ENCODE measurements at regions not wholly inside any gene's neighbourhood (a gene's known extent, or its start where the extent isn't known, plus 50 kb on each side); places are given as distances from the start of the nearest gene placed in this dataset.
"Not testable (repeated sequence)": the region's sequence is repeated elsewhere in the genome, so short reads cannot be mapped to it uniquely, and the experiment has no call there.

DNA sequence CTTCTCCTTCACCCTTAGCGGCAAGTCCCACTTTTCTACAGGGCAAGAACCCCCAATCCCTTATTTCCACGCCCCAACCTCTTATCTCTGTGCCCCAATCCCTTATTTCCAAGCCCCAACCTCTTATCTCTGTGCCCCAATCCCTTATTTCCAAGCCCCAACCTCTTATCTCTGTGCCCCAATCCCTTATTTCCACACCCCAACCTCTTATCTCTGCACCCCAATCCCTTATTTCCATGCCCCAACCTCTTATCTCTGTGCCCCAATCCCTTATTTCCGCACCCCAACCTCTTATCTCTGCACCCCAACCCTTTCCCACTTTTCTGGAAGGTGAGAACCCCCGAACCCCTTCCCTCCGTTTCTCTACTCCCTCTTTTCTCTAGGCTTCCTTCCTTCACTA, 116.1 kb upstream of the GJE1 start:
- not testable (repeated sequence) for DNase-seq

DNA sequence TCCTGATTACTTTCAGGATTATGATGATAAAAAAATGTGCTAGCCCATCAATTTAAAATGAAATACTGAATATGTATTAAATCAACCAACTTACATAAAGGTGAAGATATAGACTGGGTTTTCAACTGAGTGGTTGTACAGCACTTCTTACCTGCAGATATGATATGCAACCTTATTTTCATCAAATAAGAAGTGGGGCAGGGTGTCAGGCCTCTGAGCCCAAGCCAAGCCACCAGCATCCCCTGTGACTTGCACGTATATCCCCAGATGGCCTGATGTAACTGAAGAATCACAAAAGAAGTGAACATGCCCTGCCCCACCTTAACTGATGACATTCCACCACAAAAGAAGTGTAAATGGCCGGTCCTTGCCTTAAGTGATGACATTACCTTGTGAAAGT, 117.3 kb upstream of the GJE1 start:
- not testable (repeated sequence) for DNase-seq

DNA sequence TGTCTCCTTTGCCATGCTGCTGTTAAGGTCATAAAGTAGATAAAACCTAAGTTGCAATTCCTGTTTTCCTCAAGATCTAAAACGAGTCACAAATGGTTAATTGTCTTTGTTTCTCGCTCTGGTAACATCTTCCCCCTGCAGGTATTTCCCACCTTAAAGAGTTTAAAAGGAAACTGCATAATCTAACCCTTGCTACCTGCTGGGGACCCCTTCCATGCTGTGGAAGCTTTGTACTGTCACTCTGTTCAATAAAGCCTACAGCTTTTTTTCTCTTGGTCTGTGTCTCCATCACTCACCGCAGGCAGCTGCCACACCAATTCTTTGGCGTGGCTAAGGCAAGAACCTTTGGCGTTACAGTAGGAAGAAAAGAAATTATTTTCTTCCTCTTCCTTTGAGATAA, 117.7 kb upstream of the GJE1 start:
- no peak for DNase-seq

DNA sequence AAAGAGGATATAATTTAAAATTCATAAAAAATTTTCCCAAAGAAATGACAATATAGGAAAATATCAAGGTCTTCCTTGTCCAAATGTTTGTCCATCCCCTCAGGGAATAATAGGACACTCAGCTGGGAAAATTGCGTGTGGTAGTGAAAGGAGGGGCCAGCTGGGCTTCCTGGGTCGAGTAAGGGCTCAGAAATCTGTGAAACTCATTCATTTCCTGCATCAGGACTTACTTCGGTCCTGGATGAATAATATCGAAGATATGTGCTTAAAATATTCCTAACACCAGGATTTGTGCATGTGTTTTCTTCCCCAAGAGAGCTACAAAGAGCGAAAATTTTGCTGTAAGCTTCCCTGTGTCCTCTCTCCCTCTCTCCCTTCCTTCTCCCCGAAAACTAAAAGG, 118.2 kb upstream of the GJE1 start:
- DNase-seq = no peak

DNA sequence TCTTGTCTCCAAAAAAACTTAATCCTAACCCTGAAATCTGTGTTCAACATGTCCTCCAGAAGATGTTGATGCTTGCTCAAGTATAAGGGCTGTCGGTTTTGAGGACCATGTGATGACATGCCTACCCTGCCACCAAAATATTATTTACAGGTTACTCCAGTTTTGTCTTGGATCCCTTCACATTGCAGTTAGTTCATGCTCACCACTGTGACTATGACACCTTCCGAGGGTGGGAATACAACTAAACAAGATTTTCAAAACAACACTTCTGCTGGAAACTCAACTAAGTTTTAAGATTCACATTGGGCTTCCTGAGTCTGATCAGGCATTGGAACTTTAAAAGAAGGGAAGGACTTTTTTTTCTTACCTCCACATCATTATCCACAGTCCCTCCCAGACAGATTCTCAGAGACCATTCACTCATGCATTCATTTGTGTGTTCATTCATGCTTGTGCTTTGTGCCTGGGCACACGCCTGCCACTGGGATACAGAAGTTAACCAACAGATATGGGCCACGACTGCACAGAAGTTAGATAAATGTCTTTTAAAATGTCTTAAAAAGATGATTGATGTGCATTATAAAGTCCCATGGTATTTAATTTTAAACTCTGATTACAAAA, 118.7 kb upstream of the GJE1 start:
- DNase-seq = no peak

DNA sequence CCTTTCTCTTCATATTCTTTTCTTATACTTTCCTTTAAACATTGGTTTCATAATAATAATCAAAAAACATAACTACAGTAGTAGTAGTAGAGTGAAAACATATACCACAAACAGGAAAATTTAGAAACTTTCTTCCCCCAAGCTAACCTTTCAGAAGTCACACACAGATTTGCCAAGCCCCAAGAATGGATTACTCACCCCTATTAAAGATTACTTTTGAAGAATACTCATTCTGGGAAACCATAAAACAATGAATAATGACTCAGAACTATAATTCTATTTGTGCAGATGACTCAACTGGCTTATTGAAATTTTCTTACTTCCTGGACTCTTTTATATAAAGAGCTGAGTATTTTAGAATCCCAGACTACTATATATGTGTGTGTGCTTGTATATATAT, 119.4 kb upstream of the GJE1 start:
- DNase-seq = no peak

DNA sequence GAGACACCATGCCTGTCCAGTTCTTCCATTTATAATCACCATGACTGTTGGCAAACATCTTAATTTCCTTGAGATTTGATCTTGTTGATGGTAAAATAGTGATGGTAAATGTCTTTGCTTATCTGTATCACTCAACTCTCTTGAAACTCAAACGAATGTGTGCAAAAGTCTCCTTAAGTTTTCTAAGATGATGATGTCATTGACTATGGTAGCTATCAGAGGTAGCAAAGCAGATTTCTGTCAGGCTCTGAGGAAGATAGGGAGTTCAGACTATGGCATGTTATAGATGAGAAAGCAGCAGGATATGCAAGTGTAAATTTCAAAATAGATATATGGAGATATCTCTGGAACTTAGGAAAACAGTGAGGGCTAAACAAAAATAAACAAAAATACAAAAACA, 121.0 kb upstream of the GJE1 start:
- DNase-seq = no peak

DNA sequence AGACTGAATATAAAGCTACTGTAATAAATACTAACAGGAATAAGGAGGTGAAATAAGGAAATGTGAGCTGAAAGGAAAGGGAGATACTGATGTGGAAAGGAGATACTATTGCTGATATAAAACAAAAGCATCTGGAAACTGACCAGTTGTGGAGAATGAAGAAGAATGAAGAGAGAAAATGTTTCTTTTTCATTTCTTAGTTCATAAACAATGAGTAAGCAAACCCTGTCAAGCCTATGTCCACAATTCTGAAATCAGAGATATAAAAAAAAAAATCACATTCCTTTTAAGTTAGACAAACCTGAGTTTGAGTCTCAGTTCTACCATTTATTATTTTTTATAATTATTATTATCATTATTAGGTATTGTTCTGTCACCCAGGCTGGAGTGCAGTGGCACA, 121.6 kb upstream of the GJE1 start:
- no peak for DNase-seq

DNA sequence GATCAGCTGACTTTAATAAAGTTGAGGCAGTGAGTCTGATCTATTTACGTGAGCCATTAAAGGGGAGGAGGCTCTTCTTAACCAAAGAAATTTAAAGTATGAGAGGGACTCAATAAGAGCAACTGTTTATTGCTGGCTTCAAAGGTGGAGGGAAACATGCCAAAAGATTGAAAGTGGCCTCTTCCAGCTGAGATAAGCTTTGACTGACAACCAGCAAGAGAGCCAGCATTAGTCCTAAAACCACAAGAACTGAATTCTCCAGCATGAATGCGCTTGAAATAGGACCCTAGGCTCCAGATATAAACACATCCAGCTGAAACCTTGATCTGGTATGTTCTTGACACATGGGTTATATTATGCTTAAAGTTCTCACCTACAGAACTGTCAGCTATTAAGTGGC, 123.1 kb upstream of the GJE1 start:
- no peak for DNase-seq

DNA sequence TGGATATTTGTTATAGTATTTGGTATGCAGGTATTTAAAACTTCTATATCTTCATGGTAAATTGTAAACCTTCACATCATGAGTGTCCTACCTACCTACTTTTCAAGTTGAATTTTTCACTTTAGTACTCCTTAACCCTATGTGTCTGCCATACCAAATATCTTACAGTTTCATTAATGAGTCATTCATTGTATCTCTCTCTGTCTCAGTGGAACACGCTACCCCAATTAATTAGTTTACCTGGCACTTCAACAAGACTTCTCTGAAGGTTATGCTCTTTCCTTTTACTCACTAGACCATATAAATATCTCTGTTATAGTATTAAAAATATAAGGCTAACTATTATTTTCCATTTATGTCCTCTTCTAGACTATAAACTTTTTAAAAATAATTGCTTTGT, 123.9 kb upstream of the GJE1 start:
- no peak for DNase-seq

DNA sequence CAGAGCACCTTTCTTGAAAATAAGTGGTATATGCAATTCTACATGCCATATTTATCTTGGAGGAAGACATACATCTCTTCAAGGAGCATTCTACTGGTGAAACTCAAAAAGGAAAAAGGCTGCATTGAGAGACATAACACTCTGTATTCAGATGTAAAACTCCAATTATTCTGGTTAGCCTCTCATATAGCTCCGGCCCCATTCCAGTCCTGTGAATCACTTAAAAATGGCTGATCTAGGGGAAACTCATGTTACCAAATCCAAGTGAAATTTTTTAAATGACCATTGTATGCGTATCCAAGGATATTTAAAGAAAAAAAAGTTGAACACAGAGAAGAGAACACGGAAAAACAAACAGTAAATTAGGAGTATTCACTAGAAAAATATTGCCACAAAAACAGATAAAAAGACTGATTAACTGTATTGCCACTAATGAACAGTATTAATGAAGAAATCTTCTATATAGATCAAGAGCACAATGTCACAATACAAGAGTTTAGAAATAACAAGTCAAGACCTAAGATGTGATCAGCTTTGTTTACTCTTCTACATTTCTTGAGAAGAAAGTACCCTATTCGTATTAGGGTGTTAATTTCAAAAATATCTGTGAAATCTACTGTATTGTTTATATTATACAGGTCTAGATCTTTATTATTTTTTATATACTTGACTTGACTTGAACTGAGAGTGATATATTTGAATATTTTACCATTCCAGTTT, 124.5 kb upstream of the GJE1 start:
- no peak for DNase-seq

DNA sequence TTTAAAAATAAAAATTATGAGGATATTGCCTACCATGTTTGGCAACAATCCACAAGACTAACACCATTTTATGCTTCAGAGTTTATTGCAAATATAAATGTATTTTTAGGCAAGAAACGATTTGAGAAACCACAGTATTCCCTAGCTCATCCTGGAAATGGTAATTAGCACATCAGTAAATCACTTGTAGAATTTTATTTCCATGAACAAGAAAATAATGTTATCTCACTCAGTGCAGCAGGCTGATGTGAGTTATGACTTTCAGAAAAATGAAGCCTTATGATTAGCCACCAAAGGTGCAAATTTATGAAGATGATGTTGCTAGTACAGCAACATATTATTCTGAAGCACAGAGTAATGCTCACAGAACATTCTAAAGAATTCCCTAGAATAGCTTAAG, 127.7 kb upstream of the GJE1 start:
- no peak for DNase-seq

DNA sequence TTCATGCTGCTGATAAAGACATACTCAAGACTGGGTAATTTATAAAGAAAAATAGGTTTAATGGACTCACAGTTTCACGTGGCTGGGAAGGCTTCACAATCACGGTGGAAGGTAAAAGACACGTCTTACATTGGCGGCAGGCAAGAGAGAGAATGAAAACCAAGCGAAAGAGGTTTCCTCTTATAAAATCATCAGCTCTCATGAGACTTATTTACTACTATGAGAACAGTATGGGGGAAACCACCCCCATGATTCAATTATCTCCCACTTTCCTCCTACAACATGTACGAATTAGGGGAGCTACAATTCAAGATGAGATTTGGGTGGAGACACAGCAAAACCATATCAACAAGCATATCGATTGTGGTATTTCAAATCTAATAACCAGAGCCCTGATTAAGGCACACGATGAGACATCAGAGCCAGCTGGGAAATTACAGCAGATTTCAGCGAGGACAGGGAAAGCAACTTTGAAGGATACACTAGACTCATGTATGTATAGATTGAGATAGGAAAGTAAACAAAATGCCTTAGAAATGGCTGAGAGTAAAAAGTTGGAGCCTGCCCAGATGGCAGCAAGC, 129.8 kb upstream of the GJE1 start:
- no peak for DNase-seq

DNA sequence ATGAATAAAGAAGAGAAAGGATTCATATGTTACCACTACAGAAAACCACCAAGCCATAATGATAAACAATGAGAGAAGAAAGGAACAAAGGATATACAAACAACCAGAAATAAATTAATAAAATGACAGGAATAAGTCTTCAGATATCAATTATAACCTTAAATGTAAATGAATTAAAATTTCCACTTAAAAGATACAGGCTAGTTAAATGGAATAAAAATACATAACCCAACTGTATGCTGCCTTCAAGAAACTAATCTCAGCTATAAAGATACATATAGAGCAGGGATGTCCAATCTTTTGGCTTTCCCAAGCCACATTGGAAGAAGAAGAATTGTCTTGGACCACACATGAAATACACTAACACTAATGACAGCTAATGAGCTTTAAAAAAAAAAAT, 135.9 kb upstream of the GJE1 start:
- DNase-seq = no peak

DNA sequence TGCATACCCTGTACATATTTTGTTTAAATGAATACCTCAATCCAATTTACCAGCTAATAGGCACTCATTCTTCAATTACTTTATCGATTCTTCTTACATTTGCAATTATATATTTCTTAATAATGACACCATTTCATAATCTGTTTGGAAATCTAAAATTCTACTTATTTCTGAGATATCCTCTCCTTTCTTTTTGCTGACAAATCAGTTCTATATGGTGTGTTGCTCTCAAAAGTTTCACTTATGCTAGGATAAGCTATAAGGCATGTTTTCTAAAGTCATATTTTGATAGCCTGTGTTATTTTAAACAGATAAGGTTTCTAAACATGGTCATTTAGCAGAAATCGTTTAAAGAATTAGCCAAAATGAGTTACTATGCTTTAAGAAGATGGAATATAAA, 140.6 kb upstream of the GJE1 start:
- no peak for DNase-seq

DNA sequence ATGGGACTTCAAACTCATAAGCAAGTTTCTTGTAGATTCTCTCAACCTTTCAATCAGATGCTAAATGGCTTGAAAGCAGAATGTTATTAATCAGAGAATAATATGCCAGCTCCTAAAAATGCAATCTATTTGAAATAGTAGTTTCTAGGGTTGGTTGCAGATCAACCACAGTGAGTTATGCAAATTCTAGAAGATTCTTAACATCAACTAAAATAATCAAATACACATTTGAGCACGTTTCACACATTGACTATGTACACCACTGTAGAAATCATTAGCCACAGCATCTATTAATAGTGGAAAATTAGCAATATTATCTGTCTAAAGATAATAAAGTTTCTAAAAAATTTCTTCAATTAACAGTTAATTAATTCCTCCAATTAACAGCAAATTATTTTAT, 141.9 kb upstream of the GJE1 start:
- DNase-seq = no peak

DNA sequence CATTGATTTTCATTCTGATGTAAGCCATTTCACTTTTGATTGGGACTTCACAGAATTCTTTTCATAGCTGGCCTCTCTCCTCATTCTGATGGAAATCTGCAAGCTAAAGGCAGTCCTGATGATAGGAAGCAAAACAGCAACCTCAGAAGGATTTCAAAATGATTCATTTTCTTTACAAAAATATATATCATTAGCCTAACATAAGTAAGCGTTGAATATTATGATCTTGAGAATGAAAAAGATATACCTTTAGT, 143.1 kb upstream of the GJE1 start:
- no peak for DNase-seq

DNA sequence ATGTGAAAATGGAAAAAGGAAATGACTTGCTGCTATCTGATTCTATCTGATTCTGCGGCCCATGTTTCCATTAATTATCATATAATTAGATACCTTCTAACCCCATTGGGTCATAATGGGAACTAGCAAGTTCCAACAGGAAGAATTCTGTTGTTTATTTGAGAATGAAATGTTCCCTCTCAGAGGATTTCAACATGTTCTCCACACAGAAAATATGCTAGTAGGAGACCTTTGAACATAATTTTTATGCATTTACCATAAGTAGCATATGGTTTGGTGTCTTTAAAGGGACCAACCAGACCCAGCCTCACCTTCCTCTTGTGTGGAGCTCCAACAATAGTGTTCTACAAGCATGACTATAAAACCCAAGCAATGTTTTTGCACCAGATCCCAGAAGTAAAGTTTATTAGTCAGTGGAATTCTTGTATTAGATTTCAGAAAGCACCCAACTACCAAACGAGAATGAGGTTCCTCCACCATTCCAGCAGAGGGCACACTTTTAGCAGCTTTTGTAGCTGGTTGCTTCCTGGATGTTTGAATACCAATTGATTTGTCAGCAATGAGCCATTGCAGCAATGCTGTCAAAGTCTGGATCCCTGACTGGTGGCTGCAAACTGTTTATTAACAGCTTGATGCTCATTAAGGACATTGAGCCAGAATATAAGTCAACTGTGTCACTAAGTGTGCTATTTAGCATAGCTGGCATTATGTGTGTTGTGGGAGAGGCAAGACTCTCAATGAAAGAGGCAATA, 143.6 kb upstream of the GJE1 start:
- peak; percentile 7 for DNase-seq

DNA sequence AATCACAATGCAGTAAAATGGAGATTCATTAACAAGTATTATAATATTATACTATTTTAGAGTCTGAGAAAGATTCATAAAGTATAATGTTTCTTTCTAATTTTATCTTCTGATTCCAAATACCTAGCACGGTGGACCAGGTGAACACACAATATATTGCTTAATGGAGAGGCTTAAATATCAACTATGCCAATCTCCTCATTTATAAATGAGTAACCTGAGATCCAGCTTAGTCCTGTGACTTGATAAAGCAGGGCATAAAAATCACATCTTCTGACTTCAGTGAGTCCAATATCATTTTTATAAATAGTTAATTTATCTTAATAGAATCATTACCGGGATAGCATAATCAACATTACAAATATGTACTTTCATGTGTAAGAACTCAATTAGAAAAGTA, 144.4 kb upstream of the GJE1 start:
- no peak for DNase-seq

DNA sequence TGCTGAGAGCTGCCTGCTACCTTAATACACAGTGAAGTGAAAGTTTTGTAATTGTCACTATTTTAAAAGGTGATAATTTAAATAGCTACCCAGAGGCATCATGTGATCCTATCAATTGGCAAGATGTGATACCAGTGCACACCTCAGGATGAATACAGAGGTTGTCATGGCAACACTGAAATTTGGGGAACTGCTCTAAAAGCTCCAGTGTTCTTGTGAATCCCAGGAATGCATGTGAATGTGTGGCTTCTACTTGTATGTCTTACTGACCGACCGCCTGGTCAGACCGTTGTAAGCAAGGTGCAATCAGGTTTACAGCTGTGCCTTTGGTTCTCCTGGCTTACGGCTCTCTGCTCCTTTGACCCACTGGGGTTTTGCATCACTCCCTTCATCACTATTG, 146.3 kb upstream of the GJE1 start:
- no peak for DNase-seq

DNA sequence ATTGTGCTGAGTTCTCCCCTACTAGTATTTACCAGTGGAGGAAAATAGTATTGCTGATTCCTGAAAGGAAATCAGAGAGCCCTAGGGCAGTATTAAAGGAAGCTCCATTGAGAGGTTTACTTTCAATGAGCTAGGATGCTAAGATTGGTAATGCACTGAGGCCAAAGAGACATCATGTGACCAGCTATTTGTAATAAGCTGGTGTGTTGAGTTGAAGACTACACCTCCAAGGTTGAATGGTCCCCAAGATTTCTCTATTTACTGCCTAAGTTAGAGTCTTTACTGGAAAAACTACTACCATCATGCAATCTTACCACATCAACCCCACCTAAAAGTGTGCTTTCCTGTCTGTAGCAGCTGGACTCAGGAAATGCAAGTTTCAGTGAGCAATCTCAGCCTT, 151.5 kb upstream of the GJE1 start:
- no peak for DNase-seq

DNA sequence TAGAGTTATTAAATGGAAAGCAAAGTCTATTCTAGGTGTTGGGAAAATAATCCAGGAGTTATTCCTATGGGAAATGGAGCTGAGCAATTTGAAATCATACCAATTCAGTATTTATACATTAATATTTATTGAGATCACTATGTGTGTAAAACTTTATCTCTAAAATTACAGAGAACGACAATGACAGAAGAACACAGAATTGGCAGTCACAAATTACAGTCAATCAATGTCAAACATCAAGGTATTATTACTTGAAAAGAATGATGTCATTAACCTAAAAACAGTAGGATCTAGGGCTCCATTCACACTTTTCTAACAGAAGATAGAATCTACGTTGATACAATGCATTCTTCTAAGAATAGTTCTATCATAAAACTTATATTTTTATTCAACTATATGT, 154.9 kb upstream of the GJE1 start:
- DNase-seq = no peak

DNA sequence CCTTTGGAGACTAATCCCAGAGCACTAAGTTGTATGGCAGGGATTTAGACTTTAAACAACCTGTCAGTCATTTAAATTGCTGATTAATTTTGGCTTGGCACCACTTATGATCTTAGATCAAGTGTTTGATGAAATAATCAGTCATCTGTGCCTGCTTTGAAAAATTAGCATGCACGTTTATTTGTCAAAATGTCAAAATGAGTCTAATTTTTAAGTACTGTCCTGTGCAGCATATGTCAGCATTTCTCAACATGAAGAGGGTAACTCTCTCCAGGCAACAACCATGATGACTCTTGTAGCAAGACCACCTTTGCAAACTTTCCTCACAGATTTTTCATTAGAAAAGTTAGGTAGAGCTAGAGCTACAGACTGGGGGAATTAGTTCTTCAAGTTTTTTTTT, 155.7 kb upstream of the GJE1 start:
- no peak for DNase-seq
